Transverse colon (tissue), 4 donors: ENCODE measurements at regions not wholly inside any gene's neighbourhood (a gene's known extent, or its start where the extent isn't known, plus 50 kb on each side); places are given as distances from the start of the nearest gene placed in this dataset.

ENCODE experiments used
- DNase-seq: peaks from one replicate; pipeline ENCODE4 v3.0.0-alpha.2; 2019
- H3K27ac ChIP-seq, 4 donors: fragments of 200-600 bp; sonication (generic); 2 replicates each; pipeline ENCODE4 v1.5.1; 2016 to 2018; ENCODE audit warnings: inconsistent platforms in 4 of 4
- H3K27me3 ChIP-seq: fragments of 200-600 bp; sonication (generic); 2 replicates; pipeline ENCODE4 v1.5.1; 2017; ENCODE audit warnings: inconsistent platforms
- H3K36me3 ChIP-seq, 4 donors: fragments of 200-600 bp; sonication (generic); 2 replicates each; pipeline ENCODE4 v1.5.1; 2017 to 2019; ENCODE audit warnings: inconsistent platforms in 4 of 4
- H3K4me1 ChIP-seq, 4 donors: fragments of 200-600 bp; sonication (generic); 2 replicates each; pipeline ENCODE4 v1.5.1; 2017 to 2020; ENCODE audit warnings: inconsistent platforms in 4 of 4
- H3K4me3 ChIP-seq, 4 donors: fragments of 200-600 bp; sonication (generic); 1 replicate in 1 of 4; 2 replicates in 3 of 4; pipeline versions ENCODE4 v1.5.1 to v1.6.1; 2017 to 2019; ENCODE audit warnings: inconsistent platforms in 4 of 4
- H3K9me3 ChIP-seq, 2 donors: fragments of 200-600 bp; sonication (generic); 2 replicates each; pipeline ENCODE4 v1.5.1; 2017 to 2019; ENCODE audit warnings: inconsistent platforms in 2 of 2
- EP300 ChIP-seq: sonication (generic); formaldehyde crosslinking; IDR thresholded peaks from one replicate; pipeline ENCODE4 v1.6.1; 2017; ENCODE audit warnings: antibody characterized with exemption, low read depth
- POLR2A ChIP-seq: fragments of 450-650 bp; IDR thresholded peaks from one replicate; pipeline ENCODE4 v1.6.1; 2016; ENCODE audit warnings: antibody characterized with exemption, mild to moderate bottlenecking, moderate library complexity
- POLR2AphosphoS5 ChIP-seq, 3 donors: sonication (generic); formaldehyde crosslinking; IDR thresholded peaks; one replicate each; pipeline ENCODE4 v1.6.1; 2016; ENCODE audit warnings: antibody characterized with exemption in 3 of 3
- WGBS, 2 donors: methylation state at CpG; one replicate each; pipeline ENCODE4 v1.1.5; 2018; ENCODE audit warnings: low coverage in 1 of 2; 5-methylcytosine and 5-hydroxymethylcytosine counted together
- in situ Hi-C, 4 donors: fragments of 200-750 bp; cut with MboI; loops; one replicate each; pipeline versions ENCODE4 v1.15.0 to v1.15.1; 2017; ENCODE audit warnings: low sequenced_read_pairs in 3 of 4, low pct_ligation_motif_present in 1 of 4, low pct_unique_long_range_greater_than_20kb in 1 of 4
- intact Hi-C: fragments of 100-400 bp; cut with DNase I; formaldehyde crosslinking; loops from one replicate; pipeline ENCODE4 v1.15.1; 2023; ENCODE audit warnings: low total_unique reads
- TF ChIP-seq, protein P1 (sequence below), 5 experiments: fragments of 200-600 bp in 3 of 5; fragments of 450-650 bp in 2 of 5; sonication (generic) in 3 of 5; IDR thresholded peaks; 1 replicate in 2 of 5; 2 replicates in 3 of 5; pipeline ENCODE4 v1.5.1; 2016 to 2017; ENCODE audit warnings: antibody characterized with exemption in 5 of 5, inconsistent platforms in 3 of 5, mild to moderate bottlenecking in 2 of 5, moderate library complexity in 1 of 5

- H3K27me3 ChIP-seq = no peaks in the 10 kb centered on the region
- TF ChIP-seq, protein P1, sequence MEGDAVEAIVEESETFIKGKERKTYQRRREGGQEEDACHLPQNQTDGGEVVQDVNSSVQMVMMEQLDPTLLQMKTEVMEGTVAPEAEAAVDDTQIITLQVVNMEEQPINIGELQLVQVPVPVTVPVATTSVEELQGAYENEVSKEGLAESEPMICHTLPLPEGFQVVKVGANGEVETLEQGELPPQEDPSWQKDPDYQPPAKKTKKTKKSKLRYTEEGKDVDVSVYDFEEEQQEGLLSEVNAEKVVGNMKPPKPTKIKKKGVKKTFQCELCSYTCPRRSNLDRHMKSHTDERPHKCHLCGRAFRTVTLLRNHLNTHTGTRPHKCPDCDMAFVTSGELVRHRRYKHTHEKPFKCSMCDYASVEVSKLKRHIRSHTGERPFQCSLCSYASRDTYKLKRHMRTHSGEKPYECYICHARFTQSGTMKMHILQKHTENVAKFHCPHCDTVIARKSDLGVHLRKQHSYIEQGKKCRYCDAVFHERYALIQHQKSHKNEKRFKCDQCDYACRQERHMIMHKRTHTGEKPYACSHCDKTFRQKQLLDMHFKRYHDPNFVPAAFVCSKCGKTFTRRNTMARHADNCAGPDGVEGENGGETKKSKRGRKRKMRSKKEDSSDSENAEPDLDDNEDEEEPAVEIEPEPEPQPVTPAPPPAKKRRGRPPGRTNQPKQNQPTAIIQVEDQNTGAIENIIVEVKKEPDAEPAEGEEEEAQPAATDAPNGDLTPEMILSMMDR (IDR thresholded peaks at IDR 0.05) = no peak
- TF ChIP-seq POLR2AphosphoS5 (IDR thresholded peaks at IDR 0.05) (no peak), POLR2A (no peak), EP300 (no peak)
- DNase-seq = no peak
- H3K36me3 ChIP-seq = no peaks in the 10 kb centered on the region
- H3K4me1 ChIP-seq = no peaks in the 10 kb centered on the region
- H3K27ac ChIP-seq = no peak overlapping the region
- no peaks in the 10 kb centered on the region for H3K9me3 ChIP-seq
- no peak overlapping the region for H3K4me3 ChIP-seq
- intact Hi-C loops (no loop called here), in situ Hi-C loops (no loop called here)
Measured at GRCh38 chr7:81628951-81629350, 140.9 kb downstream of the HGF start.

- intact Hi-C loops = no loop called here
- TF ChIP-seq EP300 (no peak), POLR2A (no peak), POLR2AphosphoS5 (IDR thresholded peaks at IDR 0.05) (no peak)
- TF ChIP-seq, protein P1 (IDR thresholded peaks at IDR 0.05) = no peak
- no peak overlapping the region for H3K27ac ChIP-seq
- no peaks in the 10 kb centered on the region for H3K36me3 ChIP-seq
- no peaks in the 10 kb centered on the region for H3K9me3 ChIP-seq
- no peaks in the 10 kb centered on the region for H3K27me3 ChIP-seq
- in situ Hi-C loops = no loop called here
- H3K4me3 ChIP-seq = no peak overlapping the region
- H3K4me1 ChIP-seq = no peaks in the 10 kb centered on the region
- WGBS, 2 donors = 55 to 56% methylated on average over 6 of the region's 6 CpGs
- DNase-seq = no peak
Measured at GRCh38 chr7:81627536-81628287, 142.1 kb downstream of the HGF start.

- Histone ChIP-seq H3K36me3 (no peaks in the 10 kb centered on the region), H3K27me3 (no peaks in the 10 kb centered on the region), H3K27ac (no peak overlapping the region), H3K4me3 (no peak overlapping the region), H3K4me1 (no peaks in the 10 kb centered on the region), H3K9me3 (no peaks in the 10 kb centered on the region)
- TF ChIP-seq, protein P1 (IDR thresholded peaks at IDR 0.05) = no peak
- TF ChIP-seq EP300 (no peak), POLR2AphosphoS5 (IDR thresholded peaks at IDR 0.05) (no peak), POLR2A (no peak)
- intact Hi-C loops (no loop called here), in situ Hi-C loops (no loop called here)
- no peak for DNase-seq
- WGBS, 2 donors = 64 to 78% methylated on average over 1 of the region's 1 CpG
Measured at GRCh38 chr7:81626008-81626407, 143.8 kb downstream of the HGF start.

- no peaks in the 10 kb centered on the region for H3K9me3 ChIP-seq
- TF ChIP-seq POLR2A (no peak), POLR2AphosphoS5 (IDR thresholded peaks at IDR 0.05) (no peak), EP300 (no peak)
- TF ChIP-seq, protein P1 (IDR thresholded peaks at IDR 0.05) = no peak
- H3K4me3 ChIP-seq = no peak overlapping the region
- H3K36me3 ChIP-seq = no peaks in the 10 kb centered on the region
- no peaks in the 10 kb centered on the region for H3K4me1 ChIP-seq
- in situ Hi-C loops = loop anchor here in 1 of 4 donors (25.0 kb wide), 1 partner anchor 113 kb away; no protein-coding TSS in a partner anchor
- DNase-seq = no peak
- no peaks in the 10 kb centered on the region for H3K27me3 ChIP-seq
- WGBS, 2 donors = 53 to 62% methylated on average over 6 of the region's 6 CpGs
- intact Hi-C loops = no loop called here
- no peak overlapping the region for H3K27ac ChIP-seq
Measured at GRCh38 chr7:81624650-81625631, 144.9 kb downstream of the HGF start.
